ENCODE measurements at regions not wholly inside any gene's neighbourhood (a gene's known extent, or its start where the extent isn't known, plus 50 kb on each side); places are given as distances from the start of the nearest gene placed in this dataset.

DNA sequence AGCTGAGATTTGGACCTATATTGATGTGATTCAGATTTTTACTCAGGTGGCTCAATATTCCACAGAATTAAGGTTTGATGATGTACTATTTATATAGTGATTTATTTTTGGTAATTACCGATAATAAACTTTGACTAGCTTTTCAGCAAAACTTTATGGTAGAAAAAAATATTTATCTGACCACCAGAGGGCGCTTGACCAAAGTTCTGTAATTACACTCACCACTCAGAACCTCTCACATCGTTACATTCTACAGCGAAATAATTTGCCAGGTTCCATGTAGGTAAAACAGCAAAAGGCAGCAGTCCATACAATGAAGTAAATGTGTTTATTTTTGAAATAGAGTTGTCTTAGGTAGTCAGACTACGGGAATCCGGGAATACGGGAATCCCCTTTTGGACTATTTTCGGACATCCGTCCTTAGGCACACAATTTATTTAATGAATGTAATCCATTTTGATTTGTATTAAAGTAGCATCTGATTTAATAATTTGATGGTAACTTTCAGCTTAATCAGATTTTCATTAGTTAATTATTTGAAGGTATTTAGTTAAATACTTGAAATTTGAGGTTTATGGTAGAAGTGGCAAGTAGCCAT is 143.0 kb upstream of the DDHD1 start:
- DNase-seq (ENCODE audit: extremely low spot score) = peak; percentile 26

DNA sequence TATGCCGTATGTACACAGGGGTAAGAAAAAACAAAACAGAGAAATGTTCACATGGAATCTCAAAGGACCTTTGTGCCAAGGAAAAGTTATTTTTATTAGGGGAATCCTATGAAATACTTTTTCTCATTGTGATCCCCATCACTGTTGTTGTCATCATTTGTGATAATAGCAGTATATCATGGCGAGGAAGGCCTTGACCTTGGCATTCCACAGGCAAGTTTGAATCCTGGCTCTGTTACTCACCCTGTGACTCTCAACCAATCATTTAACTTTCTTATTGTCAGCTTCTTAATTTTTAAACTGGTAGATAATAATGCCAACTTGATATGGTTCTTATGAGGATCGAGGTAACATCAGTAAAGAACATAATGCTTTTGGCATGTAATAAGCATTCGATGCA is 142.2 kb upstream of the DDHD1 start:
- TF ChIP-seq, protein P1, sequence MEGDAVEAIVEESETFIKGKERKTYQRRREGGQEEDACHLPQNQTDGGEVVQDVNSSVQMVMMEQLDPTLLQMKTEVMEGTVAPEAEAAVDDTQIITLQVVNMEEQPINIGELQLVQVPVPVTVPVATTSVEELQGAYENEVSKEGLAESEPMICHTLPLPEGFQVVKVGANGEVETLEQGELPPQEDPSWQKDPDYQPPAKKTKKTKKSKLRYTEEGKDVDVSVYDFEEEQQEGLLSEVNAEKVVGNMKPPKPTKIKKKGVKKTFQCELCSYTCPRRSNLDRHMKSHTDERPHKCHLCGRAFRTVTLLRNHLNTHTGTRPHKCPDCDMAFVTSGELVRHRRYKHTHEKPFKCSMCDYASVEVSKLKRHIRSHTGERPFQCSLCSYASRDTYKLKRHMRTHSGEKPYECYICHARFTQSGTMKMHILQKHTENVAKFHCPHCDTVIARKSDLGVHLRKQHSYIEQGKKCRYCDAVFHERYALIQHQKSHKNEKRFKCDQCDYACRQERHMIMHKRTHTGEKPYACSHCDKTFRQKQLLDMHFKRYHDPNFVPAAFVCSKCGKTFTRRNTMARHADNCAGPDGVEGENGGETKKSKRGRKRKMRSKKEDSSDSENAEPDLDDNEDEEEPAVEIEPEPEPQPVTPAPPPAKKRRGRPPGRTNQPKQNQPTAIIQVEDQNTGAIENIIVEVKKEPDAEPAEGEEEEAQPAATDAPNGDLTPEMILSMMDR (IDR thresholded peaks at IDR 0.05; ENCODE audit: control extremely low read depth, extremely low read depth, low read depth, missing control alignments) = no peak
- CTCF ChIA-PET = interaction anchor here (0.6 to 3.3 kb wide), 41 partner anchors 10 to 1058 kb away, joined by 3 to 39 read pairs (median 3); no protein-coding TSS in a partner anchor
- no peak for DNase-seq (ENCODE audit: extremely low spot score)
- POLR2A ChIA-PET = no interaction called here

More for the DNA sequence above, 143.0 kb upstream of the DDHD1 start:
- ChIA-PET POLR2A (interaction anchor here (0.7 kb wide), 1 partner anchor 9 kb away, joined by 3 read pairs; no protein-coding TSS in a partner anchor), CTCF (interaction anchor here (0.6 to 3.3 kb wide), 41 partner anchors 9 to 1057 kb away, joined by 3 to 39 read pairs (median 3); no protein-coding TSS in a partner anchor)
- TF ChIP-seq, protein P1 (IDR thresholded peaks at IDR 0.05; ENCODE audit: control extremely low read depth, extremely low read depth, low read depth, missing control alignments) = peak; percentile 40

DNA sequence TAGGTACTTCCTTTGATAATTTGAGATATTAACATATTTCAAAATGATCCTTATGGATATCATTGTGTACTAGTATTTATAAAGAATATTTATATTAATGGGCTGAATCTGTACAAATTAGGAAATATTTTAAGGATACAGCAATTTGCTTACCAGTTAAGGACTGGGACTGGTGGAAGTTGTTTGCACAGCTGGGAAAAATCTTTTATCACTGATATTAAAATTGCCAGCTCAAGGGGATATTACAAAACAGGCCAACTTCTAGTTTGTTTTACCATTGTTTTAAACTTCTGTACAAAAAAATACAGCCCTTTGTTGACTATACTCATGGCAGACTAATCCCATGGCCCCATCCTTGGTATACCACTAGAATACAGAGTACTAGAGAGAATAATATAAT is 133.2 kb upstream of the DDHD1 start:
- no peak for DNase-seq (ENCODE audit: extremely low spot score)
- ChIA-PET CTCF (interaction anchor here (5.0 kb wide), 1 partner anchor 9 kb away, joined by 25 read pairs; no protein-coding TSS in a partner anchor), POLR2A (no interaction called here)
- TF ChIP-seq, protein P1 (IDR thresholded peaks at IDR 0.05; ENCODE audit: control extremely low read depth, extremely low read depth, low read depth, missing control alignments) = no peak

DNA sequence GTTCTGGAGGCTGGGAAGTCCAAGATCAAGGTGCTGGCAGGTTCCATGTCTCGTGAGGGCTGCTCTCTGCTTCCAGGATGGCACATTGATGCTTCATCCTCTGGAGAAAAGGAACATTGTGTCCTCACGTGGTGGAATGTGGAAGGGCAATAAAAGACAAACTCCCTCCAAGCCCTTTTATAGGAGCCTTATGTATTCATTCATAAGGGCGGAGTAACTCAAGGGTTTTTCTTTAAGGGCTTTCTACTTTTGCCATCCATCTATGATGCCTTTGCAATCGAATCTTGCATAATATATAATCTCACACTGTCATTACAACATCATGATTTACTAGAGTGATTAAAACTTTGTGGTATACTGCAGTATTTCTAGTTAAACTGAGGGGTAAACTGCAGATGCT is 132.7 kb upstream of the DDHD1 start:
- no peak for DNase-seq (ENCODE audit: extremely low spot score)
- TF ChIP-seq, protein P1 (IDR thresholded peaks at IDR 0.05; ENCODE audit: control extremely low read depth, extremely low read depth, low read depth, missing control alignments) = no peak
- ChIA-PET POLR2A (no interaction called here), CTCF (interaction anchor here (5.0 kb wide), 1 partner anchor 10 kb away, joined by 25 read pairs; no protein-coding TSS in a partner anchor)

DNA sequence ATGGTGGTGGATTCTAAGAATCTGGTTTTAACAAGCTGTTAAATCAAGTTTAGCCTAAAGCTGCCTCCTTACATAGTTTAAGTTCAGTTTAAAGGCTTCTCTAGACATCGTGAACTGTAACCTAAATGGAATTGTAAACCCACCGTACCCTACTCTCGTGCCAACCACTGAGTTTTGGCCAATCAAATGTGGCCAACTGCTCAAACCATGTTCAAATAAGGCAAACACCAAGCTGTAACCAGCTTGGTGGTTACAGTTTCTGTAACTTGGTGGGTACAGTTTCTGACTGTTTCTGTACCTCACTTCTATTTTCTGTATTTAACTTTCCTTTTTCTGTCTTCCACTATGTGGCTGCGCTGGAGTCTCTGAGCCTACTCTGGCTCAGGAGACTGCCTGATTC is 131.9 kb upstream of the DDHD1 start:
- ChIA-PET POLR2A (interaction anchor here (0.6 kb wide), 1 partner anchor 1090 kb away, joined by 4 read pairs; no protein-coding TSS in a partner anchor), CTCF (interaction anchor here (1.4 to 5.0 kb wide), 2 partner anchors 11 to 12 kb away, joined by 5 to 25 read pairs; no protein-coding TSS in a partner anchor)
- TF ChIP-seq, protein P1 (IDR thresholded peaks at IDR 0.05; ENCODE audit: control extremely low read depth, extremely low read depth, low read depth, missing control alignments) = no peak
- no peak for DNase-seq (ENCODE audit: extremely low spot score)

DNA sequence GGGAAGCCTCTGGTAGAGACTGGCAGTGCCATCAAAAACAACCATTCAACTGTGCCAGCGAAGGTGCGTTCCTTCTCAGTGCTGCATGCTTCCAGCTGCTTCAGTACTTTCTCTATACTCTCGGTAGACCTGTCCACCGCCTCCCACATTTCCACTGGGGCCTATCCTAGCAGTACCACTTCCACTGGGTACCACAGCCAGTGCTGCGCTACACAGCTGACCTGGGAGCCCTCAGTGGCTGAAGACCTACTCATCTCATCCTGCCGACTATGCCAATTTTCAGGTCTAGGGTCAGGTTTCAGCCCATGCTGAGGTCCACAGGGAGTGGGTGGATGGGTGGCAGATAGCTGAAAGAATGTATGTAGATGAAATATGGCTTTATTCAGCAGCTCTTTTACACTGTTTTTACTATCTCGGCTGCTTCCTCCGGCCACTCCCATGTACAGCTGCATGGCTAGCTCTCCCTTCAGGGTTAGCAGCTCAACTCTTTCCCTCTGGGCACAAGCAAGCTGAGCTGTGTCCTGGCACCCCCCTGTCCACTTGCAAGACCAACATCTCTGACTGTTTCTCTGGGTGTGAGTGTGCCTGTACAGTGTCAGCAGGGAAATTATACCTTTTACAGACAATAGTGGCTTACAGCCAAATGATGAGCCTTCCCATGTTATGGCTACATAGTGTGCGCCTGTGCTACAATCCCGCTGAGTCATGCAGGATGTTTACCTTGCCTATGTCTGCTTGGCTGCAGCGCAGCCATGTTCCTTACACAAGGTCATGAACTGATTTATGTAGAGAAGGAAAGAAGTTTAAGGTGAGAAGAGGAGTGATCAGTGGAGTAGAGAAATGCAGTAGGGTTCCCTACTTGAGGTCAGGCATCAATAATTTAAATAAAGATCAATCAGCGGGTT is 125.7 kb upstream of the DDHD1 start:
- no peak for DNase-seq (ENCODE audit: extremely low spot score)
- ChIA-PET CTCF (interaction anchor here (1.4 to 2.9 kb wide), 2 partner anchors 17 to 225 kb away, joined by 4 to 13 read pairs; no protein-coding TSS in a partner anchor), POLR2A (no interaction called here)
- TF ChIP-seq, protein P1 (IDR thresholded peaks at IDR 0.05; ENCODE audit: control extremely low read depth, extremely low read depth, low read depth, missing control alignments) = no peak

All from GM10248 (cell line).